OCI-LY1 (cell line): ENCODE measurements at regions not wholly inside any gene's neighbourhood (a gene's known extent, or its start where the extent isn't known, plus 50 kb on each side); places are given as distances from the start of the nearest gene placed in this dataset.

Source experiments
- H2AFZ ChIP-seq: fragments of 200-600 bp; sonication (generic), shearing (Covaris generic); 2 replicates; pipeline ENCODE4 v1.6.0; 2014; ENCODE audit warnings: antibody characterized with exemption, mild to moderate bottlenecking, low read length
- H3F3A ChIP-seq: fragments of 200-600 bp; sonication (generic), shearing (Covaris generic); 2 replicates; pipeline ENCODE4 v1.6.0; 2014; ENCODE audit warnings: mild to moderate bottlenecking, antibody characterized with exemption, low read length, moderate library complexity; ENCODE audit not compliant: insufficient read depth
- H3K27ac ChIP-seq: fragments of 200-600 bp; sonication (generic); 2 replicates; pipeline ENCODE4 v1.5.1; 2014; ENCODE audit warnings: low read length, mixed run types, mild to moderate bottlenecking, low read depth; ENCODE audit not compliant: poor library complexity, severe bottlenecking
- H3K27me3 ChIP-seq: fragments of 200-600 bp; sonication (generic); 2 replicates; pipeline ENCODE4 v1.6.0; 2014; ENCODE audit warnings: antibody characterized with exemption, mild to moderate bottlenecking, low read length, moderate library complexity; ENCODE audit not compliant: insufficient read depth
- H3K36me3 ChIP-seq: fragments of 200-600 bp; sonication (generic); 2 replicates; pipeline ENCODE4 v1.6.1; 2014; ENCODE audit warnings: mild to moderate bottlenecking, antibody characterized with exemption, low read length, moderate library complexity, mixed read lengths; ENCODE audit not compliant: insufficient read depth
- H3K4me1 ChIP-seq: fragments of 200-600 bp; sonication (generic); 2 replicates; pipeline ENCODE4 v1.5.1; 2014; ENCODE audit warnings: mild to moderate bottlenecking, low read length, moderate library complexity; ENCODE audit not compliant: insufficient read depth, severe bottlenecking
- H3K4me2 ChIP-seq: fragments of 200-600 bp; sonication (generic), shearing (Covaris generic); 2 replicates; pipeline ENCODE4 v1.6.1; 2014; ENCODE audit warnings: low read length
- H3K4me3 ChIP-seq: fragments of 200-600 bp; sonication (generic); 2 replicates; pipeline ENCODE4 v1.5.1; 2014; ENCODE audit warnings: low read length, low read depth, mild to moderate bottlenecking, mixed read lengths; ENCODE audit not compliant: poor library complexity, severe bottlenecking
- H3K79me2 ChIP-seq: fragments of 200-600 bp; shearing (Covaris generic); 2 replicates; pipeline ENCODE4 v1.6.1; 2016; ENCODE audit warnings: mixed run types, low read length, mixed read lengths; ENCODE audit not compliant: insufficient read depth
- H3K9ac ChIP-seq: fragments of 200-600 bp; sonication (generic), shearing (Covaris generic); 2 replicates; pipeline ENCODE4 v1.6.1; 2014; ENCODE audit warnings: mild to moderate bottlenecking, low read length, mixed read lengths
- H3K9me2 ChIP-seq: fragments of 200-600 bp; sonication (generic), shearing (Covaris generic); 2 replicates; pipeline ENCODE4 v1.6.1; 2014; ENCODE audit warnings: low read depth, mild to moderate bottlenecking, low read length, mixed read lengths
- H3K9me3 ChIP-seq: fragments of 200-600 bp; shearing (Covaris generic); 2 replicates; pipeline ENCODE4 v1.6.1; 2014; ENCODE audit warnings: low read length, mixed read lengths
- H4K20me1 ChIP-seq: fragments of 200-600 bp; sonication (generic), shearing (Covaris generic); 2 replicates; pipeline ENCODE4 v1.6.0; 2016; ENCODE audit warnings: mild to moderate bottlenecking, low read length; ENCODE audit not compliant: insufficient read depth
- EZH2 ChIP-seq: fragments of 200-600 bp; sonication (generic), shearing (Covaris generic); IDR thresholded peaks from 2 replicates; pipeline ENCODE4 v1.8.0; 2017; ENCODE audit warnings: borderline replicate concordance, mixed run types, mild to moderate bottlenecking, antibody characterized with exemption, low read length, moderate library complexity, mixed read lengths
- TF ChIP-seq, protein P1 (sequence below): fragments of 200-600 bp; sonication (generic), shearing (Covaris generic); IDR thresholded peaks from 2 replicates; pipeline ENCODE4 v1.5.1; 2017; ENCODE audit warnings: mild to moderate bottlenecking, antibody characterized with exemption, low read length, moderate library complexity, mixed read lengths

DNA sequence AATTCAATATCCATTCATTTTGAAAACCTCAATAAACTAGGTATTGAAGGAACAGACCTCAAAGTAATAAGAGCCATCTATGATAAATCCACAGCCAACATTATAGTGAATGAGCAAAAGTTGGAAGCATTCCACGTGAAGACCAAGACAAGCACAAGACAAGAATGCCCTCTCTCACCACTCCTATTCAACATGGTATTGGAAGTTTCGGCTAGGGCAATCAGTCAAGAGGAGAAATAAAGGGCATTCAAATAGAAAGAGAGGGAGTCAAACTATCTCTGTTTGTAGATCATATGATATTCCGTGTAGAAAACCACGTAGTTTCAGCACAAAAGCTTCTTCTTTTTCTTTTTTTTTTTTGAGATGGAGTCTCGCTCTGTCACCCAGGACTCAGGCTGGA lies 550.3 kb downstream of the FSCB start:
- no peaks in the 10 kb centered on the region for H3K27me3 ChIP-seq
- no peaks in the 10 kb centered on the region for H4K20me1 ChIP-seq
- TF ChIP-seq EZH2: no peak
- TF ChIP-seq, protein P1, sequence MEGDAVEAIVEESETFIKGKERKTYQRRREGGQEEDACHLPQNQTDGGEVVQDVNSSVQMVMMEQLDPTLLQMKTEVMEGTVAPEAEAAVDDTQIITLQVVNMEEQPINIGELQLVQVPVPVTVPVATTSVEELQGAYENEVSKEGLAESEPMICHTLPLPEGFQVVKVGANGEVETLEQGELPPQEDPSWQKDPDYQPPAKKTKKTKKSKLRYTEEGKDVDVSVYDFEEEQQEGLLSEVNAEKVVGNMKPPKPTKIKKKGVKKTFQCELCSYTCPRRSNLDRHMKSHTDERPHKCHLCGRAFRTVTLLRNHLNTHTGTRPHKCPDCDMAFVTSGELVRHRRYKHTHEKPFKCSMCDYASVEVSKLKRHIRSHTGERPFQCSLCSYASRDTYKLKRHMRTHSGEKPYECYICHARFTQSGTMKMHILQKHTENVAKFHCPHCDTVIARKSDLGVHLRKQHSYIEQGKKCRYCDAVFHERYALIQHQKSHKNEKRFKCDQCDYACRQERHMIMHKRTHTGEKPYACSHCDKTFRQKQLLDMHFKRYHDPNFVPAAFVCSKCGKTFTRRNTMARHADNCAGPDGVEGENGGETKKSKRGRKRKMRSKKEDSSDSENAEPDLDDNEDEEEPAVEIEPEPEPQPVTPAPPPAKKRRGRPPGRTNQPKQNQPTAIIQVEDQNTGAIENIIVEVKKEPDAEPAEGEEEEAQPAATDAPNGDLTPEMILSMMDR: no peak

DNA sequence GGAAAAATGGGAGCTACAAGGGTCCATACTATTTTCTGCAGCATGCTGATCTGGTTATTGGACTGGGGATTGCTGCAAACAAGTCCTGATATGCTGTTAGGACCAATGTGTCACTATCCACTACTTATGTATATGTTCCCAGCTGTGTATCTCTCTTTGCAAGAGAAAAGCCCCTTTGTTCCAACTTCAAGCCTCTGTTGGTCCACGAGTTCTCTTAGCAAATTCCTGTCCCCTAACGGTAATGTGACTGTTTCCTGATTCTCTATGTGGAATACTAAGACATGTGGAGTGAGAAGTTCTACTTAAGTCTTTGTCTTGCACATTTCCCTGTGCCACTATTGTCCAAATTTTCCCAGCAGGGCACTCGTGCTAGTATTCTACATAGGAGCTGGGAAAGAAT lies 557.7 kb downstream of the FSCB start:
- no peak overlapping the region for H3K4me3 ChIP-seq
- H3K9me3 ChIP-seq: no peaks in the 10 kb centered on the region
- no peak overlapping the region for H3K4me2 ChIP-seq
- no peaks in the 10 kb centered on the region for H3K36me3 ChIP-seq
- H3K27ac ChIP-seq: no peak overlapping the region
- no peak overlapping the region for H3K9ac ChIP-seq
- TF ChIP-seq, protein P1: no peak
- no peak for TF ChIP-seq EZH2
- no peaks in the 10 kb centered on the region for H3K4me1 ChIP-seq
- no peaks in the 10 kb centered on the region for H3K27me3 ChIP-seq
- no peaks in the 10 kb centered on the region for H3K79me2 ChIP-seq
- H2AFZ ChIP-seq: no peak overlapping the region
- no peaks in the 10 kb centered on the region for H3F3A ChIP-seq
- no peaks in the 10 kb centered on the region for H3K9me2 ChIP-seq
- H4K20me1 ChIP-seq: no peaks in the 10 kb centered on the region

More for the DNA sequence above, 550.3 kb downstream of the FSCB start:
- no peak overlapping the region for H3K27ac ChIP-seq
- no peak overlapping the region for H3K9ac ChIP-seq
- no peaks in the 10 kb centered on the region for H3K4me1 ChIP-seq
- no peak overlapping the region for H2AFZ ChIP-seq
- no peaks in the 10 kb centered on the region for H3K79me2 ChIP-seq
- H3K4me2 ChIP-seq: no peak overlapping the region
- no peaks in the 10 kb centered on the region for H3F3A ChIP-seq
- H3K9me2 ChIP-seq: no peaks in the 10 kb centered on the region
- no peaks in the 10 kb centered on the region for H3K36me3 ChIP-seq
- H3K4me3 ChIP-seq: no peak overlapping the region
- no peaks in the 10 kb centered on the region for H3K9me3 ChIP-seq

DNA sequence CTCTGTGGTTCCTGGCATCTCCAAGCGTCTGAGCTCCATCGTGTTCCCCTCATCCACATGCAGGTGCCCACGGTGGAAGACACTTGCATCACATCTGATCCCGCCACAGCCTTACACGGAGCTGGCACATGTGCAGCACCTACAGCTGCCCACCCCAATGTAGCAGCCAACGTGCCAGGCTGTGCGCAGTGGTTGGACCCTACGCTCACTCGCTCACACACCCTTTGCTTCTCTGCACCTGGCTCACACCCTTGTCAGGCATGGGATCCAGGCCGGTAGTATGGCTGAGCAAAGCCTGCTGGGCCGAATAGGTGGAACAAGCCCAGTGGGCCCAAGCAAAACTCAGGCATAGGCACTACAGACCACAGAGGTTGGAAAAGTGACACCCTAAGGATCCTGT lies 567.2 kb downstream of the FSCB start:
- H3K9ac ChIP-seq: no peak overlapping the region
- TF ChIP-seq, protein P1: no peak
- TF ChIP-seq EZH2: no peak
- no peak overlapping the region for H3K27ac ChIP-seq
- H3K9me2 ChIP-seq: no peaks in the 10 kb centered on the region
- no peaks in the 10 kb centered on the region for H3K9me3 ChIP-seq
- no peaks in the 10 kb centered on the region for H3K27me3 ChIP-seq
- no peaks in the 10 kb centered on the region for H3K36me3 ChIP-seq
- H3K79me2 ChIP-seq: no peaks in the 10 kb centered on the region
- H3K4me1 ChIP-seq: no peaks in the 10 kb centered on the region
- H3K4me3 ChIP-seq: no peak overlapping the region
- H3F3A ChIP-seq: no peaks in the 10 kb centered on the region
- no peak overlapping the region for H3K4me2 ChIP-seq
- no peaks in the 10 kb centered on the region for H4K20me1 ChIP-seq
- no peak overlapping the region for H2AFZ ChIP-seq
